Gastroesophageal sphincter (tissue), 4 donors: ENCODE measurements at regions not wholly inside any gene's neighbourhood (a gene's known extent, or its start where the extent isn't known, plus 50 kb on each side); places are given as distances from the start of the nearest gene placed in this dataset.
"Not testable (repeated sequence)": the region's sequence is repeated elsewhere in the genome, so short reads cannot be mapped to it uniquely, and the experiment has no call there.

Experiments used
- ATAC-seq: fragments of 150-250 bp; one replicate; pipeline ENCODE4 v1.9.1; 2016; ENCODE audit warnings: mild to moderate bottlenecking, moderate library complexity
- H3K27ac ChIP-seq, 4 donors: fragments of 200-600 bp; sonication (generic) in 3 of 4; 1 replicate in 3 of 4; 2 replicates in 1 of 4; pipeline ENCODE4 v1.5.1; 2016 to 2019
- H3K27me3 ChIP-seq: fragments of 200-600 bp; sonication (generic); one replicate; pipeline ENCODE4 v1.5.1; 2019
- H3K36me3 ChIP-seq, 2 donors: fragments of 200-600 bp; sonication (generic); one replicate each; pipeline ENCODE4 v1.5.1; 2019; ENCODE audit warnings: control low read depth in 1 of 2
- H3K4me1 ChIP-seq, 3 donors: fragments of 200-600 bp; sonication (generic); 1 replicate in 2 of 3; 2 replicates in 1 of 3; pipeline ENCODE4 v1.5.1; 2016 to 2019; ENCODE audit warnings: control low read depth in 2 of 3
- H3K4me3 ChIP-seq, 2 donors: fragments of 200-600 bp; sonication (generic); one replicate each; pipeline ENCODE4 v1.5.1; 2019; ENCODE audit warnings: mild to moderate bottlenecking in 1 of 2, moderate library complexity in 1 of 2
- H3K9me3 ChIP-seq, 3 donors: fragments of 200-600 bp; sonication (generic); one replicate each; pipeline ENCODE4 v1.5.1; 2017 to 2019; ENCODE audit warnings: control low read depth in 2 of 3
- CTCF ChIP-seq, 4 experiments: fragments of 200-600 bp in 2 of 4; fragments of 450-650 bp in 2 of 4; sonication (generic) in 1 of 4; IDR thresholded peaks; one replicate each; pipeline ENCODE4 v1.5.1; 2017 to 2019; ENCODE audit warnings: antibody characterized with exemption in 4 of 4, mild to moderate bottlenecking in 2 of 4, moderate library complexity in 2 of 4
- EP300 ChIP-seq: sonication (generic); formaldehyde crosslinking; IDR thresholded peaks from one replicate; pipeline ENCODE4 v1.6.1; 2017; ENCODE audit warnings: antibody characterized with exemption, mild to moderate bottlenecking
- POLR2A ChIP-seq, 2 donors: fragments of 450-650 bp; IDR thresholded peaks; one replicate each; pipeline ENCODE4 v1.6.1; 2017; ENCODE audit warnings: antibody characterized with exemption in 2 of 2, mild to moderate bottlenecking in 2 of 2, moderate library complexity in 1 of 2
- POLR2AphosphoS5 ChIP-seq: sonication (generic); formaldehyde crosslinking; IDR thresholded peaks from one replicate; pipeline ENCODE4 v1.6.1; 2017; ENCODE audit warnings: antibody characterized with exemption
- WGBS, 2 donors: methylation state at CpG; one replicate each; pipeline ENCODE4 v1.1.5; 2018; ENCODE audit warnings: low coverage in 1 of 2; 5-methylcytosine and 5-hydroxymethylcytosine counted together

GRCh38 chr6:51112731-51113130 is 294.1 kb downstream of the TFAP2B start:
- Histone ChIP-seq H3K4me3 (no peak overlapping the region), H3K9me3 (no peaks in the 10 kb centered on the region), H3K27me3 (no peaks in the 10 kb centered on the region), H3K27ac (no peak overlapping the region), H3K36me3 (no peaks in the 10 kb centered on the region), H3K4me1 (no peaks in the 10 kb centered on the region)
- WGBS, 2 donors = 23 to 31% methylated on average over 5 of the region's 5 CpGs
- no peak for TF ChIP-seq EP300
- no peak for TF ChIP-seq POLR2AphosphoS5
- no peak for TF ChIP-seq CTCF (IDR thresholded peaks at IDR 0.05)
- ATAC-seq = no peak

GRCh38 chr6:51116723-51117122 is 298.1 kb downstream of the TFAP2B start:
- Histone ChIP-seq H3K36me3 (no peaks in the 10 kb centered on the region), H3K27ac (no peak overlapping the region), H3K27me3 (no peaks in the 10 kb centered on the region), H3K4me3 (no peak overlapping the region), H3K4me1 (no peaks in the 10 kb centered on the region), H3K9me3 (no peaks in the 10 kb centered on the region)
- TF ChIP-seq POLR2AphosphoS5 (no peak), POLR2A (IDR thresholded peaks at IDR 0.05) (no peak), EP300 (no peak), CTCF (IDR thresholded peaks at IDR 0.05) (no peak)
- 40 to 64% methylated on average over 3 of the region's 3 CpGs for WGBS, 2 donors
- no peak for ATAC-seq

GRCh38 chr6:51118792-51119191 is 300.1 kb downstream of the TFAP2B start:
- Histone ChIP-seq H3K27me3 (no peaks in the 10 kb centered on the region), H3K36me3 (no peaks in the 10 kb centered on the region), H3K9me3 (no peaks in the 10 kb centered on the region), H3K4me3 (no peak overlapping the region), H3K4me1 (no peaks in the 10 kb centered on the region), H3K27ac (no peak overlapping the region)
- 72 to 100% methylated on average over 2 to 3 of the region's 3 CpGs for WGBS, 2 donors
- no peak for TF ChIP-seq CTCF (IDR thresholded peaks at IDR 0.05)
- no peak for TF ChIP-seq EP300
- no peak for TF ChIP-seq POLR2AphosphoS5
- no peak for TF ChIP-seq POLR2A (IDR thresholded peaks at IDR 0.05)
- ATAC-seq = no peak

- H3K4me3 ChIP-seq = no peak overlapping the region
- H3K4me1 ChIP-seq = no peaks in the 10 kb centered on the region
- H3K36me3 ChIP-seq = no peaks in the 10 kb centered on the region
- TF ChIP-seq POLR2AphosphoS5 = no peak
- no peak for TF ChIP-seq EP300
- no peak for TF ChIP-seq CTCF (IDR thresholded peaks at IDR 0.05)
- no peak for TF ChIP-seq POLR2A (IDR thresholded peaks at IDR 0.05)
- no peak for ATAC-seq
- H3K27ac ChIP-seq = no peak overlapping the region
- H3K27me3 ChIP-seq = no peaks in the 10 kb centered on the region
- WGBS, 2 donors = 49 to 68% methylated on average over 3 of the region's 3 CpGs
- H3K9me3 ChIP-seq = no peaks in the 10 kb centered on the region
These were observed 301.3 kb downstream of the TFAP2B start for GRCh38 chr6:51120016-51120415.

GRCh38 chr6:51121380-51121976 is 302.8 kb downstream of the TFAP2B start:
- H3K4me1 ChIP-seq, H3K9me3 ChIP-seq, ATAC-seq, H3K4me3 ChIP-seq, H3K27ac ChIP-seq, H3K36me3 ChIP-seq, H3K27me3 ChIP-seq: not testable (repeated sequence)
- 95% methylated on average over 10 of the region's 22 CpGs; no CpG with 5 or more reads in 1 of the 2 donors for WGBS, 2 donors
